ENCODE measurements at regions not wholly inside any gene's neighbourhood (a gene's known extent, or its start where the extent isn't known, plus 50 kb on each side); places are given as distances from the start of the nearest gene placed in this dataset.

GRCh38 chr4:3869174-3869572 is 103.0 kb downstream of the ADRA2C start:
- TF ChIP-seq, protein P1, sequence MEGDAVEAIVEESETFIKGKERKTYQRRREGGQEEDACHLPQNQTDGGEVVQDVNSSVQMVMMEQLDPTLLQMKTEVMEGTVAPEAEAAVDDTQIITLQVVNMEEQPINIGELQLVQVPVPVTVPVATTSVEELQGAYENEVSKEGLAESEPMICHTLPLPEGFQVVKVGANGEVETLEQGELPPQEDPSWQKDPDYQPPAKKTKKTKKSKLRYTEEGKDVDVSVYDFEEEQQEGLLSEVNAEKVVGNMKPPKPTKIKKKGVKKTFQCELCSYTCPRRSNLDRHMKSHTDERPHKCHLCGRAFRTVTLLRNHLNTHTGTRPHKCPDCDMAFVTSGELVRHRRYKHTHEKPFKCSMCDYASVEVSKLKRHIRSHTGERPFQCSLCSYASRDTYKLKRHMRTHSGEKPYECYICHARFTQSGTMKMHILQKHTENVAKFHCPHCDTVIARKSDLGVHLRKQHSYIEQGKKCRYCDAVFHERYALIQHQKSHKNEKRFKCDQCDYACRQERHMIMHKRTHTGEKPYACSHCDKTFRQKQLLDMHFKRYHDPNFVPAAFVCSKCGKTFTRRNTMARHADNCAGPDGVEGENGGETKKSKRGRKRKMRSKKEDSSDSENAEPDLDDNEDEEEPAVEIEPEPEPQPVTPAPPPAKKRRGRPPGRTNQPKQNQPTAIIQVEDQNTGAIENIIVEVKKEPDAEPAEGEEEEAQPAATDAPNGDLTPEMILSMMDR (conservative IDR thresholded peaks at IDR 0.05; ENCODE audit: low read length): no peak
- TF ChIP-seq EZH2phosphoT487 (IDR thresholded peaks at IDR 0.05; ENCODE audit: borderline replicate concordance, low read depth, low read length): no peak

Data from OCI-LY7 (cell line).